SK-N-SH treated with all-trans-retinoic acid at 6 μM for 48 hours (cell line): ENCODE measurements at regions not wholly inside any gene's neighbourhood (a gene's known extent, or its start where the extent isn't known, plus 50 kb on each side); places are given as distances from the start of the nearest gene placed in this dataset.

Experiments
- BACH2 ChIP-seq: fragments of 250-450 bp; sonication (Bioruptor Pico); IDR thresholded peaks from 2 replicates; pipeline ENCODE4 v1.9.0; 2021; ENCODE audit warnings: mild to moderate bottlenecking, borderline replicate concordance
- CREB5 ChIP-seq: fragments of 250-450 bp; sonication (Bioruptor Pico); IDR thresholded peaks from 2 replicates; pipeline ENCODE4 v1.5.1; 2020; ENCODE audit warnings: low read depth, mild to moderate bottlenecking, moderate library complexity
- CSRNP3 ChIP-seq: fragments of 250-450 bp; sonication (Bioruptor Pico); IDR thresholded peaks from 2 replicates; pipeline ENCODE4 v1.5.1; 2021; ENCODE audit warnings: mild to moderate bottlenecking, moderate library complexity
- GLIS3 ChIP-seq: fragments of 250-450 bp; sonication (Bioruptor Pico); IDR thresholded peaks from 2 replicates; pipeline ENCODE4 v1.5.0; 2020; ENCODE audit warnings: mild to moderate bottlenecking, moderate library complexity
- ISL1 ChIP-seq: fragments of 250-450 bp; sonication (Bioruptor Pico); IDR thresholded peaks from 2 replicates; pipeline ENCODE4 v2.1.2; 2022; ENCODE audit warnings: mild to moderate bottlenecking, moderate library complexity
- OSR1 ChIP-seq: fragments of 250-450 bp; sonication (Bioruptor Pico); IDR thresholded peaks from 2 replicates; pipeline ENCODE4 v1.8.0; 2022; ENCODE audit warnings: moderate library complexity, mild to moderate bottlenecking, inconsistent platforms
- PATZ1 ChIP-seq: fragments of 250-450 bp; sonication (Bioruptor Pico); IDR thresholded peaks from 2 replicates; pipeline ENCODE4 v1.8.0; 2020; ENCODE audit warnings: mild to moderate bottlenecking, moderate library complexity, borderline replicate concordance
- POU6F1 ChIP-seq: fragments of 250-450 bp; sonication (Bioruptor Pico); IDR thresholded peaks from 2 replicates; pipeline ENCODE4 v1.8.0; 2021; ENCODE audit warnings: low read depth, mild to moderate bottlenecking, moderate library complexity, borderline replicate concordance
- RARB ChIP-seq: fragments of 250-450 bp; sonication (Bioruptor Pico); IDR thresholded peaks from 2 replicates; pipeline ENCODE4 v1.8.0; 2021; ENCODE audit warnings: mild to moderate bottlenecking, moderate library complexity
- SNAI2 ChIP-seq: fragments of 250-450 bp; sonication (Bioruptor Pico); IDR thresholded peaks from 2 replicates; pipeline ENCODE4 v1.5.0; 2020; ENCODE audit warnings: mild to moderate bottlenecking, moderate library complexity
- TSHZ2 ChIP-seq: fragments of 250-450 bp; sonication (Bioruptor Pico); IDR thresholded peaks from 2 replicates; pipeline ENCODE4 v1.5.0; 2020; ENCODE audit warnings: mild to moderate bottlenecking, moderate library complexity
- ZC3H10 ChIP-seq: fragments of 250-450 bp; sonication (Bioruptor Pico); IDR thresholded peaks from 2 replicates; pipeline ENCODE4 v1.5.1; 2021; ENCODE audit warnings: mild to moderate bottlenecking, moderate library complexity
- ZFP30 ChIP-seq: fragments of 450-650 bp; formaldehyde crosslinking; IDR thresholded peaks from 2 replicates; pipeline ENCODE4 v1.5.0; 2022; ENCODE audit warnings: mild to moderate bottlenecking, moderate library complexity

- TF ChIP-seq PATZ1 (CRISPR knock-in tag) (no peak), ZFP30 (CRISPR knock-in tag) (no peak), OSR1 (CRISPR knock-in tag) (no peak), ZC3H10 (no peak), CSRNP3 (CRISPR knock-in tag) (no peak), CREB5 (CRISPR knock-in tag) (no peak), GLIS3 (CRISPR knock-in tag) (no peak), RARB (no peak), BACH2 (CRISPR knock-in tag) (no peak), POU6F1 (CRISPR knock-in tag) (no peak), TSHZ2 (CRISPR knock-in tag) (no peak), ISL1 (no peak), SNAI2 (CRISPR knock-in tag) (no peak)
Measured at GRCh38 chr7:11988186-11988585, 156.2 kb upstream of the THSD7A start.
